Head of caudate nucleus (tissue), 42 donors: ENCODE measurements at regions not wholly inside any gene's neighbourhood (a gene's known extent, or its start where the extent isn't known, plus 50 kb on each side); places are given as distances from the start of the nearest gene placed in this dataset.
"Not testable (repeated sequence)": the region's sequence is repeated elsewhere in the genome, so short reads cannot be mapped to it uniquely, and the experiment has no call there.

Source experiments
- DNase-seq, 42 donors: peaks; one replicate each; pipeline versions ENCODE4 v3.0.0 to v3.0.0-alpha.2; 2020 to 2021; ENCODE audit warnings: mixed read lengths in 7 of 42
- intact Hi-C: fragments of 100-400 bp; cut with DNase I; formaldehyde crosslinking; loops from one replicate; pipeline ENCODE4 v1.15.0; 2022

- intact Hi-C loops: no loop called here
- no peak for DNase-seq
These were observed 593.6 kb downstream of the KLHL13 start for GRCh38 chrX:117522725-117523700.

GRCh38 chrX:117517994-117518393, 598.6 kb downstream of the KLHL13 start:
- intact Hi-C loops: no loop called here
- DNase-seq: no peak

GRCh38 chrX:117511379-117511778, 605.2 kb downstream of the KLHL13 start:
- DNase-seq: no peak
- intact Hi-C loops: no loop called here

- peak in 9 of 42 donors; percentile 3 to 38 (median 8) for DNase-seq
- intact Hi-C loops: no loop called here
These were observed 606.2 kb downstream of the KLHL13 start for GRCh38 chrX:117510453-117510852.

GRCh38 chrX:117508021-117508420, 608.6 kb downstream of the KLHL13 start:
- intact Hi-C loops: no loop called here
- DNase-seq: no peak

GRCh38 chrX:117487421-117487820, 629.2 kb downstream of the KLHL13 start:
- intact Hi-C loops: no loop called here
- DNase-seq: no peak

- intact Hi-C loops: no loop called here
- no peak for DNase-seq
These were observed 632.7 kb downstream of the KLHL13 start for GRCh38 chrX:117483950-117484349.

- intact Hi-C loops: no loop called here
These were observed 658.2 kb downstream of the KLHL13 start for GRCh38 chrX:117458243-117458968.

GRCh38 chrX:117455787-117456186, 660.8 kb downstream of the KLHL13 start:
- intact Hi-C loops: no loop called here
- DNase-seq: no peak

More at GRCh38 chrX:117458243-117458968, 658.2 kb downstream of the KLHL13 start:
- DNase-seq: no peak

GRCh38 chrX:117429501-117429900, 687.1 kb downstream of the KLHL13 start:
- intact Hi-C loops: no loop called here
- no peak for DNase-seq

GRCh38 chrX:117407449-117408150, 709.0 kb downstream of the KLHL13 start:
- no peak for DNase-seq
- intact Hi-C loops: no loop called here

GRCh38 chrX:117400839-117401238, 715.8 kb downstream of the KLHL13 start:
- intact Hi-C loops: no loop called here
- DNase-seq: no peak

GRCh38 chrX:117400005-117400404, 716.6 kb downstream of the KLHL13 start:
- intact Hi-C loops: no loop called here
- DNase-seq: no peak

GRCh38 chrX:117397844-117398243, 718.8 kb downstream of the KLHL13 start:
- DNase-seq: no peak
- intact Hi-C loops: no loop called here

GRCh38 chrX:117394506-117395070, 722.0 kb downstream of the KLHL13 start:
- not testable (repeated sequence) for DNase-seq

GRCh38 chrX:117392360-117392759, 724.2 kb downstream of the KLHL13 start:
- DNase-seq, intact Hi-C loops: not testable (repeated sequence)

More at GRCh38 chrX:117394506-117395070, 722.0 kb downstream of the KLHL13 start:
- intact Hi-C loops: not testable (repeated sequence)

GRCh38 chrX:117376460-117376859, 740.1 kb downstream of the KLHL13 start:
- intact Hi-C loops: no loop called here
- DNase-seq: no peak

- no peak for DNase-seq
- intact Hi-C loops: no loop called here
These were observed 781.4 kb downstream of the KLHL13 start for GRCh38 chrX:117335209-117335608.

GRCh38 chrX:117327373-117327772, 789.2 kb downstream of the KLHL13 start:
- intact Hi-C loops: no loop called here
- no peak for DNase-seq
